ENCODE measurements at regions not wholly inside any gene's neighbourhood (a gene's known extent, or its start where the extent isn't known, plus 50 kb on each side); places are given as distances from the start of the nearest gene placed in this dataset.

DNA sequence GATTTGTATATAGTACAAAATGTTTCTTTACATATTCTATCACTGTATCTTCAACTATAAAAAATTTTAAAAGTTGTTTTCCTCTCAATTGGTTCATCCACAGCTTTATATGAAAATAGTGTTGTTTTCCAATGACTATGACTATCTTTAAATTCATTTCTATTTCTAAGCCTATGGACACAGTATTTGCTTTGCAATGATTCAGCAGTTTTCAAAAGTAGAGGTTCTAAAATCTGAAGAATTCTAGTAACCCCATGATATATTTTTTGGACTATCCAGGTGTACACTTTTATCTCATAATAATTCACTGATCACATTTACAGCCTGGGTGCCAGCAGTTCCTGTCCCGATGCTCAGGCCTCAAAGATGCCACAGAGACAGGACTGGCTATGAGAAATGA lies 118.4 kb upstream of the PTPRR start:
- H3K4me1 ChIP-seq = no peaks in the 10 kb centered on the region
- no peak for TF ChIP-seq CTCF (IDR thresholded peaks at IDR 0.05; ENCODE audit: borderline replicate concordance)
- no peak overlapping the region for H3K27ac ChIP-seq (replicated peaks)

DNA sequence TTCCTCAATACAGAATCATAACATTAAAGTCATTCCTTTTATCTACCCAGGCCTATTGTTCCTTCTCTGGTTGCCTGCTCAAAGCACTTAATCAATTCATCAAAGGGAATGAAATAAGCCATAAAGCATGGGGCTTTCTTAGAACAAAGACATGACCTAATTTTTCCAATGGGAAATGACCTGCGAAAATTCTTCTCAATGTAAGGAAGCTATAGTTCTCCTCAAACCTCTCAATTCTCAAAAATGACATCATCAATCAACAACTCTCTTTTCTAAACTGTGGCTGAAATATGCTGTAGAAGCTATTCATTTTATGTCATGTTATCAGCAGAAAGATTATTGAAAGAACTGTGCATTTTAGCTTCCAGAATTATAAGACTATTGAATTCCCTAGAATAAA lies 116.0 kb upstream of the PTPRR start:
- DNase-seq = no peak

More for the DNA sequence above, 118.4 kb upstream of the PTPRR start:
- Histone ChIP-seq H3K36me3 (no peaks in the 10 kb centered on the region), H3K4me3 (no peak overlapping the region), H3K27me3 (ENCODE audit: low read depth) (no peaks in the 10 kb centered on the region), H3K9me3 (replicated peaks) (no peaks in the 10 kb centered on the region)
- no peak for DNase-seq
- intact Hi-C loops (cut with micrococcal nuclease) = no loop called here

DNA sequence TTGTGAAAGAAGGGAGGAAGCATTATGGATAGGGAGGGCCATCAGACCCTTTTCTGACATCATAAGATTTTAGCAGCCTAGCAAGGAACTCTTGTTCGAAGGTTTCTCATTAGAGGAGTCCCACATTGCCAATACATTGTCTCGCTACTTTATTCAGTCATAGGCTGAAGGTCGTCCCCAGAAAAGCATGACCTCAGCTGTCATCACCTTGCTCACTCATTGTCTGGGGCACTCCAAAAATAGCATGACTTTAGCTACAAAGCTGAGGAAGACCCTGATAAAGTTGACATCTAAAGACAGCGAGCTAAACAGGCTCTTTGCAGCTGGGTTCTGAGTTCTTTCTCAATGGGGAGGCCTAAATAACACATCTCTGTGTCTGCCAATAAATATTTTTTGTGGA lies 112.4 kb upstream of the PTPRR start:
- intact Hi-C loops (cut with micrococcal nuclease) = no loop called here
- TF ChIP-seq CTCF (IDR thresholded peaks at IDR 0.05; ENCODE audit: borderline replicate concordance) = no peak
- H3K27me3 ChIP-seq (ENCODE audit: low read depth) = no peaks in the 10 kb centered on the region
- H3K4me3 ChIP-seq = no peak overlapping the region
- no peaks in the 10 kb centered on the region for H3K36me3 ChIP-seq
- H3K9me3 ChIP-seq (replicated peaks) = peaks cover 7% of the 10 kb centered on the region
- H3K27ac ChIP-seq (replicated peaks) = no peak overlapping the region
- no peak for DNase-seq
- H3K4me1 ChIP-seq = no peaks in the 10 kb centered on the region

More for the DNA sequence above, 116.0 kb upstream of the PTPRR start:
- Histone ChIP-seq H3K27ac (replicated peaks) (no peak overlapping the region), H3K9me3 (replicated peaks) (peaks cover 7% of the 10 kb centered on the region), H3K27me3 (ENCODE audit: low read depth) (no peaks in the 10 kb centered on the region), H3K4me1 (no peaks in the 10 kb centered on the region), H3K4me3 (no peak overlapping the region), H3K36me3 (no peaks in the 10 kb centered on the region)
- intact Hi-C loops (cut with micrococcal nuclease) = no loop called here
- TF ChIP-seq CTCF (IDR thresholded peaks at IDR 0.05; ENCODE audit: borderline replicate concordance) = no peak

DNA sequence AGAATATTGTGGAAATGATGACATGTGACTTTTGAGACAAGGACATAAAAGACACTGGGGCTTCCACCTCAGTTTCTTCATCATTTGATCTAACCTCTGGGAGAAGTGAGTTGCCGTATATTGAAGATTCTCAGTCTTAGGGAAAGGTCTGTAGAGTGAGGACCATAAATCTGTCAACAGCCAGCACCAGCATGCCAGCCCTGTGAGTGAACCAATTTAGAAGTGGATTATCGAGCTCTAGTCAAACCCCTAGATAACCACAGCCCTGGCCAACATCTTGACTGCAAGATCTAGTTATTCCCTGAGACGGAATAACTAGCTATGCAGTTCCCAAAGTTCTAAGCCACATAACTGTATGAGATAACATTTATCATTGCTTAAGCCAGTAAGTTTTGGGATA lies 108.8 kb upstream of the PTPRR start:
- Histone ChIP-seq H3K4me1 (no peaks in the 10 kb centered on the region), H3K27ac (replicated peaks) (no peak overlapping the region), H3K36me3 (no peaks in the 10 kb centered on the region), H3K4me3 (no peak overlapping the region), H3K9me3 (replicated peaks) (peaks cover 7% of the 10 kb centered on the region), H3K27me3 (ENCODE audit: low read depth) (no peaks in the 10 kb centered on the region)
- intact Hi-C loops (cut with micrococcal nuclease) = no loop called here
- TF ChIP-seq CTCF (IDR thresholded peaks at IDR 0.05; ENCODE audit: borderline replicate concordance) = no peak
- DNase-seq = no peak

DNA sequence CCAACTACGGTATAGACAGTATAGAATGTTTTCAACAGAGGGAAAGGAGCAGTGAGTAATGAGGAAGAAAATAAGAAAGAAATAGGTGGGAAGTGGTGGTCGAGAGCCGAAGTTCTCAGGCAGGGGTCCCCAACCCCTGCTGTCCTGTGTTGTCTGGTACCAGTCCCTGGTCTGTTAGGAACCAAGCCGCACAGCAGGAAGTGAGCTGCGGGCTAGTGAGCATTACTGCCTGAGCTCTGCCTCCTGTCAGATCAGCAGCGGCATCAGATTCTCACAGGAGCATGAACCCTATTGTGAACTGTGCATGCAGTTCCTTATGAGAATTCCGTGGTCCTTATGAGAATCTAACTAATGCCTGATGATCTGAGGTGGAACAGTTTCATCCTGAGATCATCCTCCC lies 107.3 kb upstream of the PTPRR start:
- Histone ChIP-seq H3K36me3 (no peaks in the 10 kb centered on the region), H3K27ac (replicated peaks) (no peak overlapping the region), H3K27me3 (ENCODE audit: low read depth) (no peaks in the 10 kb centered on the region), H3K9me3 (replicated peaks) (no peaks in the 10 kb centered on the region), H3K4me1 (no peaks in the 10 kb centered on the region), H3K4me3 (no peak overlapping the region)
- intact Hi-C loops (cut with micrococcal nuclease) = no loop called here
- no peak for TF ChIP-seq CTCF (IDR thresholded peaks at IDR 0.05; ENCODE audit: borderline replicate concordance)
- DNase-seq = no peak

- no peak for DNase-seq
- intact Hi-C loops (cut with micrococcal nuclease) = no loop called here
- H3K27ac ChIP-seq (replicated peaks) = no peak overlapping the region
- H3K4me3 ChIP-seq = no peak overlapping the region
- no peaks in the 10 kb centered on the region for H3K36me3 ChIP-seq
- no peaks in the 10 kb centered on the region for H3K27me3 ChIP-seq (ENCODE audit: low read depth)
- H3K9me3 ChIP-seq (replicated peaks) = no peaks in the 10 kb centered on the region
- H3K4me1 ChIP-seq = no peaks in the 10 kb centered on the region
- no peak for TF ChIP-seq CTCF (IDR thresholded peaks at IDR 0.05; ENCODE audit: borderline replicate concordance)
These were observed 104.3 kb upstream of the PTPRR start for GRCh38 chr12:71024827-71025226.

All from left ventricle myocardium inferior (tissue), 1 donor.